ENCODE measurements at regions not wholly inside any gene's neighbourhood (a gene's known extent, or its start where the extent isn't known, plus 50 kb on each side); places are given as distances from the start of the nearest gene placed in this dataset.

DNA sequence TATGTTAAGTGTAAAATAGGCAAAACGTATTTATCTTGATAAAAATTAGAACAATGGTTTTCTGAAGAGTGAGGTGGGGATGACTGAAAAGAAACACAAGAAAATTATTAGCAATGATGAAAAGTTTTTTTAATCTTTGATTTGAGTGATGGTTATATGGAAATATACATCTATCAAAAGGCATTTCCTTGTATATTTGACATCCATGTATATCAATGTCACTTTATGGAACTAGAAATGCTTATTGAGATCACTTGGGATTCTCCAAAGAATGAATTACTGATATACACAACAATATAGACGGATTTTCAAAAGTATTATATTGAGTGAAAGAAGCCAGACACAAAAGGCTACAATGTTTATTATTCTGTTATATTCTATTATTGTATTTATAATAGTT is 1042.0 kb upstream of the POT1 start:
- TF ChIP-seq, protein P1, sequence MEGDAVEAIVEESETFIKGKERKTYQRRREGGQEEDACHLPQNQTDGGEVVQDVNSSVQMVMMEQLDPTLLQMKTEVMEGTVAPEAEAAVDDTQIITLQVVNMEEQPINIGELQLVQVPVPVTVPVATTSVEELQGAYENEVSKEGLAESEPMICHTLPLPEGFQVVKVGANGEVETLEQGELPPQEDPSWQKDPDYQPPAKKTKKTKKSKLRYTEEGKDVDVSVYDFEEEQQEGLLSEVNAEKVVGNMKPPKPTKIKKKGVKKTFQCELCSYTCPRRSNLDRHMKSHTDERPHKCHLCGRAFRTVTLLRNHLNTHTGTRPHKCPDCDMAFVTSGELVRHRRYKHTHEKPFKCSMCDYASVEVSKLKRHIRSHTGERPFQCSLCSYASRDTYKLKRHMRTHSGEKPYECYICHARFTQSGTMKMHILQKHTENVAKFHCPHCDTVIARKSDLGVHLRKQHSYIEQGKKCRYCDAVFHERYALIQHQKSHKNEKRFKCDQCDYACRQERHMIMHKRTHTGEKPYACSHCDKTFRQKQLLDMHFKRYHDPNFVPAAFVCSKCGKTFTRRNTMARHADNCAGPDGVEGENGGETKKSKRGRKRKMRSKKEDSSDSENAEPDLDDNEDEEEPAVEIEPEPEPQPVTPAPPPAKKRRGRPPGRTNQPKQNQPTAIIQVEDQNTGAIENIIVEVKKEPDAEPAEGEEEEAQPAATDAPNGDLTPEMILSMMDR (IDR thresholded peaks at IDR 0.05; ENCODE audit: poor library complexity): no peak
- TF ChIP-seq EZH2phosphoT487 (IDR thresholded peaks at IDR 0.05; ENCODE audit: low read depth, severe bottlenecking, unreplicated experiment): no peak
- TF ChIP-seq EZH2 (IDR thresholded peaks at IDR 0.05; ENCODE audit: borderline replicate concordance): no peak
- no peak overlapping the region for H2AFZ ChIP-seq
- H3K9me2 ChIP-seq (replicated peaks; ENCODE audit: insufficient read depth): no peaks in the 10 kb centered on the region
- no peak overlapping the region for H3K27ac ChIP-seq
- no peaks in the 10 kb centered on the region for H3K79me2 ChIP-seq
- H3K4me3 ChIP-seq: no peak overlapping the region
- WGBS (ENCODE audit: low lambda C conversion rate, missing lambda C conversion rate): 90% methylated on average over 2 of the region's 2 CpGs
- H4K20me1 ChIP-seq (ENCODE audit: insufficient read depth, poor library complexity, severe bottlenecking): no peaks in the 10 kb centered on the region
- no peak for DNase-seq (ENCODE audit: low spot score)
- no peaks in the 10 kb centered on the region for H3K27me3 ChIP-seq
- no peaks in the 10 kb centered on the region for H3K4me1 ChIP-seq (ENCODE audit: insufficient read depth)
- H3K36me3 ChIP-seq (replicated peaks; ENCODE audit: insufficient read depth, low read depth): no peaks in the 10 kb centered on the region
- no peaks in the 10 kb centered on the region for H3K9me3 ChIP-seq (ENCODE audit: low read depth)
- H3K4me2 ChIP-seq: no peak overlapping the region

DNA sequence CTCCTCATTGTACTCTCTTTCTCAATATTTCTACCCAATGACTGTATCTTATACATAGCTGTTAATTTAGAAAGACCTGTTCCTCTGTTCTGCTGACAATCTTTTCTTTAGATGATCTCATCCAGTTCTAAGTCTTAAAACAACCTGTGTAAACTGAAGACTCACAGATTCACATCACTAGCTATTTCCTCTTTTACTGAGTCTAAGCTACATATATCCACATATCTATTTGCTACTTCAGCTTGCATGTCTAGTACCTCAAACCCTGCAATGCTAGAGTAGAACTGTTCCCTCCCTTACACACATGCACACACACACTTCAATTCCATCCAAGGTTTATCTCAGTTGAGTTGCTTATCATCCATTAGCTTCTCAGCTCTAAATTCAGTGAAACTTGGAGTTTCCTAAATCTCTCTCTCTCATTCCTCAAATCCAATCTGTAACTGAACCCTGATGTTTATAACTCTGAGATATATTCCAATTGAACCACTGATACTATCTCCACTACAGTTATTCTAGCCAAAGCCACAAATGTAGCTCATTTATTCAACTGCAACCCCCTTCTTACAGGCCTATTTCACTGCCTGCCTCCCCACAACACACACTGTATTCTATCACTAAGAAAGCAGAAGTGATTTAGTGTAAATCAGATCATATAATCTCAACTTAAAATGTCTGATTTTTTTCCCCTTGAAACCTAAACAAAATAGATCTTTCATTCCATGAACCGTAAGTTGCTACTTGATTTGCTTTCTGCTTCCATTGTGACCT is 1036.8 kb upstream of the POT1 start:
- H3K27ac ChIP-seq: no peak overlapping the region
- H3K9me2 ChIP-seq (replicated peaks; ENCODE audit: insufficient read depth): no peaks in the 10 kb centered on the region
- H3K9me3 ChIP-seq (ENCODE audit: low read depth): no peaks in the 10 kb centered on the region
- H3K36me3 ChIP-seq (replicated peaks; ENCODE audit: insufficient read depth, low read depth): no peaks in the 10 kb centered on the region
- no peak overlapping the region for H3K4me3 ChIP-seq
- no peak for TF ChIP-seq EZH2 (IDR thresholded peaks at IDR 0.05; ENCODE audit: borderline replicate concordance)
- no peak for TF ChIP-seq EZH2phosphoT487 (IDR thresholded peaks at IDR 0.05; ENCODE audit: low read depth, severe bottlenecking, unreplicated experiment)
- TF ChIP-seq, protein P1 (IDR thresholded peaks at IDR 0.05; ENCODE audit: poor library complexity): no peak
- H3K27me3 ChIP-seq: no peaks in the 10 kb centered on the region
- no peak overlapping the region for H2AFZ ChIP-seq
- DNase-seq (ENCODE audit: low spot score): no peak
- no peaks in the 10 kb centered on the region for H3K4me1 ChIP-seq (ENCODE audit: insufficient read depth)
- 96% methylated on average over 1 of the region's 1 CpG for WGBS (ENCODE audit: low lambda C conversion rate, missing lambda C conversion rate)
- H3K4me2 ChIP-seq: no peak overlapping the region
- no peaks in the 10 kb centered on the region for H3K79me2 ChIP-seq
- no peaks in the 10 kb centered on the region for H4K20me1 ChIP-seq (ENCODE audit: insufficient read depth, poor library complexity, severe bottlenecking)

DNA sequence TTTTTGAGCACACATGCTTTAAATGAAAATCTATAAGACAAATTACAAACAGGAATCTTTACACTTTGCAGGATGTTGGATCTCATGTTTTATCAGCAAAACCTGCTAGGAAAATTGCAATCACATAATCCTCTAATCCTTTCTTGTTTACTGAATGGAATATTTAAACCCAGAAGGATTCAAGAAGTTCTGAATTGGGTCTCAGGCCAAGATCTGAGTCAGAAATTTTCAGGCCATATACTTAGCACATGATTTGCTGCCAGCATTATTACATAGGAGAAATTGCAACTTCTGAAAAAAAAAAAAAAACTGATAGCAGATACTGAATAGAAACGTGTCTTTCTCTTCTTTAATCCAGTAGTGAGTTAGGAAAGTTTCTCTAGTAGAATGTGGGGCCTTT is 1005.3 kb upstream of the POT1 start:
- no peak overlapping the region for H3K4me2 ChIP-seq
- peak overlapping the region; percentile 69 for H3K27ac ChIP-seq
- DNase-seq (ENCODE audit: low spot score): peak; percentile 24
- WGBS (ENCODE audit: low lambda C conversion rate, missing lambda C conversion rate): 23% methylated on average over 1 of the region's 1 CpG
- no peaks in the 10 kb centered on the region for H3K9me2 ChIP-seq (replicated peaks; ENCODE audit: insufficient read depth)
- H4K20me1 ChIP-seq (ENCODE audit: insufficient read depth, poor library complexity, severe bottlenecking): no peaks in the 10 kb centered on the region
- H3K9me3 ChIP-seq (ENCODE audit: low read depth): no peaks in the 10 kb centered on the region
- peaks cover 8% of the 10 kb centered on the region for H3K4me1 ChIP-seq (ENCODE audit: insufficient read depth)
- no peaks in the 10 kb centered on the region for H3K27me3 ChIP-seq
- H2AFZ ChIP-seq: no peak overlapping the region
- H3K79me2 ChIP-seq: no peaks in the 10 kb centered on the region
- no peaks in the 10 kb centered on the region for H3K36me3 ChIP-seq (replicated peaks; ENCODE audit: insufficient read depth, low read depth)
- TF ChIP-seq, protein P1 (IDR thresholded peaks at IDR 0.05; ENCODE audit: poor library complexity): no peak
- TF ChIP-seq EZH2 (IDR thresholded peaks at IDR 0.05; ENCODE audit: borderline replicate concordance): no peak
- no peak for TF ChIP-seq EZH2phosphoT487 (IDR thresholded peaks at IDR 0.05; ENCODE audit: low read depth, severe bottlenecking, unreplicated experiment)
- H3K4me3 ChIP-seq: no peak overlapping the region

All from hepatocyte (in vitro differentiated cells).